ENCODE measurements at regions not wholly inside any gene's neighbourhood (a gene's known extent, or its start where the extent isn't known, plus 50 kb on each side); places are given as distances from the start of the nearest gene placed in this dataset.
"Not testable (repeated sequence)": the region's sequence is repeated elsewhere in the genome, so short reads cannot be mapped to it uniquely, and the experiment has no call there.

- no peak for DNase-seq
These were observed 85.0 kb upstream of the FAM241A start for GRCh38 chr4:112060212-112060611.

- DNase-seq: no peak
These were observed 83.9 kb upstream of the FAM241A start for GRCh38 chr4:112061207-112061817.

GRCh38 chr4:112063260-112063659, 82.0 kb upstream of the FAM241A start:
- no peak for DNase-seq

GRCh38 chr4:112069110-112069509, 76.1 kb upstream of the FAM241A start:
- DNase-seq: no peak

GRCh38 chr4:112073181-112073580, 72.1 kb upstream of the FAM241A start:
- no peak for DNase-seq

GRCh38 chr4:112075129-112075753, 70.0 kb upstream of the FAM241A start:
- no peak for DNase-seq

- DNase-seq: no peak
These were observed 69.3 kb upstream of the FAM241A start for GRCh38 chr4:112075906-112076305.

- DNase-seq: no peak
These were observed 68.2 kb upstream of the FAM241A start for GRCh38 chr4:112076919-112077608.

- no peak for DNase-seq
These were observed 67.5 kb upstream of the FAM241A start for GRCh38 chr4:112077743-112078142.

- DNase-seq: no peak
These were observed 62.2 kb upstream of the FAM241A start for GRCh38 chr4:112082954-112083586.

GRCh38 chr4:112083587-112084347, 61.5 kb upstream of the FAM241A start:
- no peak for DNase-seq

GRCh38 chr4:112085156-112086035, 59.9 kb upstream of the FAM241A start:
- DNase-seq: no peak

- no peak for DNase-seq
These were observed 59.2 kb upstream of the FAM241A start for GRCh38 chr4:112086036-112086434.

- not testable (repeated sequence) for DNase-seq
These were observed 58.6 kb upstream of the FAM241A start for GRCh38 chr4:112086661-112087060.

- not testable (repeated sequence) for DNase-seq
These were observed 52.9 kb upstream of the FAM241A start for GRCh38 chr4:112092330-112092729.

GRCh38 chr4:112093636-112094202, 51.5 kb upstream of the FAM241A start:
- no peak for DNase-seq

GRCh38 chr4:112094330-112094729, 50.9 kb upstream of the FAM241A start:
- no peak for DNase-seq
